Activated CD4-positive, alpha-beta T cell treated with anti-CD3 and anti-CD28 coated beads, Interleukin-2, amount 50 U/mL, for 1 hour (primary cell): ENCODE measurements at regions not wholly inside any gene's neighbourhood (a gene's known extent, or its start where the extent isn't known, plus 50 kb on each side); places are given as distances from the start of the nearest gene placed in this dataset.

Experiments
- DNase-seq: peaks from one replicate; pipeline ENCODE4 v3.0.0-alpha.2; 2020

- no peak for DNase-seq
Observed at GRCh38 chr15:70171256-70171886, 73.7 kb upstream of the TLE3 start.

- no peak for DNase-seq
Observed at GRCh38 chr15:70170096-70170699, 72.5 kb upstream of the TLE3 start.

- DNase-seq = no peak
Observed at GRCh38 chr15:70169147-70169546, 71.4 kb upstream of the TLE3 start.

GRCh38 chr15:70167155-70167554 is 69.4 kb upstream of the TLE3 start:
- DNase-seq = no peak

- DNase-seq = no peak
Observed at GRCh38 chr15:70166506-70167087, 68.9 kb upstream of the TLE3 start.

GRCh38 chr15:70165716-70166284 is 68.1 kb upstream of the TLE3 start:
- DNase-seq = no peak

GRCh38 chr15:70164910-70165715 is 67.4 kb upstream of the TLE3 start:
- no peak for DNase-seq

- no peak for DNase-seq
Observed at GRCh38 chr15:70164156-70164900, 66.6 kb upstream of the TLE3 start.

- no peak for DNase-seq
Observed at GRCh38 chr15:70160803-70161565, 63.3 kb upstream of the TLE3 start.

- DNase-seq = no peak
Observed at GRCh38 chr15:70160267-70160666, 62.5 kb upstream of the TLE3 start.

GRCh38 chr15:70159713-70160009 is 61.9 kb upstream of the TLE3 start:
- DNase-seq = no peak

- no peak for DNase-seq
Observed at GRCh38 chr15:70159001-70159712, 61.4 kb upstream of the TLE3 start.

- DNase-seq = no peak
Observed at GRCh38 chr15:70158309-70159000, 60.7 kb upstream of the TLE3 start.

GRCh38 chr15:70156671-70157271 is 59.1 kb upstream of the TLE3 start:
- no peak for DNase-seq

GRCh38 chr15:70154718-70155347 is 57.1 kb upstream of the TLE3 start:
- no peak for DNase-seq

GRCh38 chr15:70153921-70154717 is 56.4 kb upstream of the TLE3 start:
- DNase-seq = no peak

GRCh38 chr15:70152070-70152480 is 54.4 kb upstream of the TLE3 start:
- DNase-seq = no peak

GRCh38 chr15:70151462-70151861 is 53.7 kb upstream of the TLE3 start:
- no peak for DNase-seq

- no peak for DNase-seq
Observed at GRCh38 chr15:70151003-70151402, 53.3 kb upstream of the TLE3 start.
